ENCODE measurements at regions not wholly inside any gene's neighbourhood (a gene's known extent, or its start where the extent isn't known, plus 50 kb on each side); places are given as distances from the start of the nearest gene placed in this dataset.

DNA sequence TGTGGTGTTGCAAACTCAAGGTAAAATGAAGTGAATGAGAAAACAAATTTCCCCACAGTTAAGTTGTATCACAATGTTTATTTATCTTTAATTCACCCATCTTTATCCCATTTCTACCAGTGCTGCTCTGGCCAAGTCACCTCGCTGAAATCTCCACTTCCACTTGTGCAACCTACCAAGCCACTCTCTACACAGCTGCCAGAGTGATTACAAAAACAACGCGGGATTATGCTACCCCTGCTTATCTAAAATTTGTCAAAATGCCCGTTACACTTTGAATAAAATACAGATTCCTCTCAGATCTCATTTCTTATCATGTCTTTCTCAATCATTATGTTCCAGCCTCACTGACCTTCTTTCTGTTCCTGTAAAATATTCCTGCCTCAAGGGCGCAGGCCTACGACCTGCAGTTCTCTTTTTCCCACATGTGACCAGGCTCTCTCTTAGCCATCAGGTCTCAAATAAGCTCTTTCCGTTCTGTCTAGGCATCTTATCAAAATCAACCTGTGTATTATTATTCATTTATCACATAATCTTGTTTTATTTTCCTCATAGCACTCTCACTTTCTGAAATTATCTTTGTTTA, 95.6 kb downstream of the NTMT2 start:
- DNase-seq: peak in 1 of 3 donors; percentile 26
- 56% methylated on average over 7 of the region's 7 CpGs for WGBS

DNA sequence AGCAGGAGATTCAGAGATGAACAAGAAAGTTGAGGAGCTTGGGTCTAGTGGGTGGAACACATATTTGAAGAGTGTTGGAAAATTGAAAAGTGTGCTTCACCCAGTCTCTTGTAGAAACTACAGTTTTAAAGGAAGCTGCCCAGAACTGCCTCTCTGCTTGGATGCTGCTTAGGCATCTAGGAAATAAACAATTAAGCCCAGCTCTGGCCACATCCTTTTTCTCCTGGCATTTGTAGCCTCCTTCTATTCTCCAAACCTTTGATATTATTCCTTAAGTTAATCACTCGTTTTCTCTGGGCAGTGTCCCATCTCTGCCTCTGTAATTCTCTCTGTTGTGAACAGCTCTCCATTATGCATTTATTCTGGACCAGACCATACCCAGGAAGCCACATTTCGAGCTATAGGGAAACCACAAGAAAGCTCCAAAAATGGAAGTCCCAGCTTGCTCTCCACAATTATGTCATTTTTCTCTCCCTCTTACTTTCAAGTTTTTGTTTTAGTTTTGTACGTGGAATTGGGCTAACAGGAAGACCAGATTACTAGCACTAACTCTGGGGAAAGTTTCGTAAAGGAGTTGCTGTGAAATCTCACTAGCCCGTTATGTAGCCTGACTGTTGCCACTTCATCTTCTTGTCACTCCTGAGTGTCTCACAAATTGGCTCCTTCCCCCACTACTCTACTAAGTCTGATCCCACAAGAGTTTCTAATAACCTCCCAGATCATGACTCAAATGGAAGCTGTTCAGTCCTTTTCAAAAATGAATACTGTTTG, 102.2 kb downstream of the NTMT2 start:
- intact Hi-C loops (cut with DNase I): no loop called here
- H3K4me3 ChIP-seq (ENCODE audit: low read length): no peak overlapping the region
- H3K9me3 ChIP-seq (ENCODE audit: control insufficient read depth, low read length): no peaks in the 10 kb centered on the region
- DNase-seq (no peak), ATAC-seq (no peak)
- H3K4me1 ChIP-seq (ENCODE audit: control insufficient read depth, insufficient read depth, low read length): no peaks in the 10 kb centered on the region
- WGBS: 54% methylated on average over 5 of the region's 5 CpGs
- no peaks in the 10 kb centered on the region for H3K27me3 ChIP-seq (ENCODE audit: control insufficient read depth, insufficient read depth)
- H3K27ac ChIP-seq (ENCODE audit: low read length): no peak overlapping the region

More for the DNA sequence above, 95.6 kb downstream of the NTMT2 start:
- Histone ChIP-seq H3K27me3 (ENCODE audit: control insufficient read depth, insufficient read depth) (no peaks in the 10 kb centered on the region), H3K4me3 (ENCODE audit: low read length) (no peak overlapping the region), H3K27ac (ENCODE audit: low read length) (no peak overlapping the region), H3K9me3 (ENCODE audit: control insufficient read depth, low read length) (no peaks in the 10 kb centered on the region), H3K4me1 (ENCODE audit: control insufficient read depth, insufficient read depth, low read length) (no peaks in the 10 kb centered on the region)
- intact Hi-C loops (cut with DNase I): no loop called here
- ATAC-seq: peak; percentile 68 to 85

DNA sequence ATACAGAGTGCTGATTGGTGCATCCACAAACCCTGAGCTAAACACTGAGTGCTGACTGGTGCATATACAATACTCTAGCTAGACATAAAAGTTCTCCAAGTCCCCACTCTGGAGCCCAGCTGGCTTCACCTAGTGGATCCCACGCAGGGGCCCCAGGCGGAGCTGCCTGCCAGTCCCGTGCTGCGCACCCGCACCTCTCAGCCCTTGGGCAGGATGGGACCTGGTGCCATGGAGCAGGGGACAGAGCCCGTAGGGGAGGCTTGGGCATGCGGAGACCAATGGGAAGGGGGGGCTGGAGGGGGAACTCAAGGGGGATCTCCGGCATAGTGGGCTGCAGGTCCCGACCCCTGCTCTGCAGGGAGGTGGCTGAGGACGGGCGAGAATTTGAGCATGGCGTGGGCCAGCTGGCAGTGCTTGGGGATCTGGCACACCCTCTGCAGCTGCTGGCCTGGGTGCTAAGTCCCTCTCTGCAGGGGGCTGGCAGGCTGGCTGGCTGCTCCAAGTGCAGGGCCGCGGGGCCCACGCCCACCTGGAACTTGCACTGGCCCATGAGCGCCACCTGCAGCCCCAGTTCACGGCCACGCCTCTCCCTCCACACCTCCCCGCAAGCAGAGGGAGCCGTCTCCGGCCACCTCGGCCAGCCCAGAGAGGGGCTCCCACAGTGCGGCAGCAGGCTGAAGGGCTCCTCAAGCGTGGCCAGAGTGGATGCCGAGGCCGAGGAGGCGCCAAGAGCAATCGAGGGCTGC, 104.9 kb downstream of the NTMT2 start:
- WGBS: 94% methylated on average over 28 of the region's 28 CpGs
- intact Hi-C loops (cut with DNase I): no loop called here
- ATAC-seq: no peak

DNA sequence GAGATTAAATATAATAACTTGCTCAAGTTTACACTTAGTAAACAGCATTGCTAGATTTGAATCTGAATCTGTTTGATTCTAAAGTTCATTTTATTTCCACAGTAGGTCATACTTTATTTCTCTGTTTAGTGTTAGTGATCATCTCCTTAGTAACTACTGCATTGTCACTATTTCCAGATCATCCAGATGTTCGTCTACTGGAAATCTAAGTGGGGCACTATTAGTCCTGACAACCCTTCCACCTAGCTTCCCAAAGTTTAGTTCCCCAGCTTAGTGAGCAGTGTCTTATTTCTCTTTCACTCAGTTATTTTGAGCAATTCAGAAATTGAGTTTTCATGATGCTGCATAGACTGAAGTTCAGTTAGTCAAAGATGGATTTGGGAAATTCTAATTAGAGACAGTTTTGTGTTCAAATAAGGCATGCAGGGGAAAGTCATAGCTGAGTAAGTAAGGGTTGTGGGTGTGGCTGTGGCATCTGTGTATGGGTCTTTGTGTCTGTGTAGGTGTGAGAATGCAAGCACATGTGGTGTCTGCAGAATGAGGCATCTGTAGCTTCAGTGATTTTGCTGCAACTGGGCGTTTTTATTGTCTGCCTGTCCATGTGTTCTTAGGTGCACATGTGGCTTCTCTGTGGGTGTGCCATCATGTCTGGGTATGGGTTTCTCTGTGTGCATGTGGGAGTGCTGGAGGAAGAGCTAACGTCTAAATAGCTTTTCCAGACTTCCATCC, 107.3 kb downstream of the NTMT2 start:
- intact Hi-C loops (cut with DNase I): no loop called here

More for the DNA sequence above, 104.9 kb downstream of the NTMT2 start:
- Histone ChIP-seq H3K4me1 (ENCODE audit: control insufficient read depth, insufficient read depth, low read length) (no peaks in the 10 kb centered on the region), H3K27ac (ENCODE audit: low read length) (no peak overlapping the region), H3K27me3 (ENCODE audit: control insufficient read depth, insufficient read depth) (no peaks in the 10 kb centered on the region), H3K4me3 (ENCODE audit: low read length) (no peak overlapping the region), H3K9me3 (ENCODE audit: control insufficient read depth, low read length) (no peaks in the 10 kb centered on the region)
- DNase-seq: peak in 1 of 3 donors; percentile 38

DNA sequence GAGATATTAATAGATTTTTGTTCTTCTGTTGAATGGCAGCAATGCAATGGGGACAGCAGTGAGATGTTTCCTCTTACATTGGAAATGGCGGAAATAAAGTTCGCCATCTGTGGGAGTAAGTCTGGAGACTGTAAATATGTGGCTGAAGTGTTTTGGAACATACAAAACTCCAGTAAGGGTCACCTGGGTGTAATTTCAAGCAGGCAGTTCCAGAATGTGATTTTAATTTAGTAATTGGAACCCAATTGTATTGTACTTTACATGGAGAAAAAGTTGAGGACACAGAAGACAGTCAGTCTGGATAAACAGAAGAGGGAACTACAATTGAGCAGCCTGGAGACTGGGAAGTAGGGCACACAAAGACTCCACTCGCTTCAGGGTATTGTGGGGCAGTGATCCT, 108.6 kb downstream of the NTMT2 start:
- Histone ChIP-seq H3K9me3 (ENCODE audit: control insufficient read depth, low read length) (no peaks in the 10 kb centered on the region), H3K27me3 (ENCODE audit: control insufficient read depth, insufficient read depth) (no peaks in the 10 kb centered on the region), H3K4me3 (ENCODE audit: low read length) (no peak overlapping the region), H3K4me1 (ENCODE audit: control insufficient read depth, insufficient read depth, low read length) (no peaks in the 10 kb centered on the region), H3K27ac (ENCODE audit: low read length) (no peak overlapping the region)
- intact Hi-C loops (cut with DNase I): no loop called here
- DNase-seq (no peak), ATAC-seq (no peak)
- WGBS: 91% methylated on average over 3 of the region's 3 CpGs

More for the DNA sequence above, 107.3 kb downstream of the NTMT2 start:
- no peak overlapping the region for H3K4me3 ChIP-seq (ENCODE audit: low read length)
- no peak for DNase-seq
- no peak overlapping the region for H3K27ac ChIP-seq (ENCODE audit: low read length)
- no peaks in the 10 kb centered on the region for H3K4me1 ChIP-seq (ENCODE audit: control insufficient read depth, insufficient read depth, low read length)
- H3K9me3 ChIP-seq (ENCODE audit: control insufficient read depth, low read length): no peaks in the 10 kb centered on the region
- 66% methylated on average over 3 of the region's 3 CpGs for WGBS
- H3K27me3 ChIP-seq (ENCODE audit: control insufficient read depth, insufficient read depth): no peaks in the 10 kb centered on the region
- ATAC-seq: no peak

DNA sequence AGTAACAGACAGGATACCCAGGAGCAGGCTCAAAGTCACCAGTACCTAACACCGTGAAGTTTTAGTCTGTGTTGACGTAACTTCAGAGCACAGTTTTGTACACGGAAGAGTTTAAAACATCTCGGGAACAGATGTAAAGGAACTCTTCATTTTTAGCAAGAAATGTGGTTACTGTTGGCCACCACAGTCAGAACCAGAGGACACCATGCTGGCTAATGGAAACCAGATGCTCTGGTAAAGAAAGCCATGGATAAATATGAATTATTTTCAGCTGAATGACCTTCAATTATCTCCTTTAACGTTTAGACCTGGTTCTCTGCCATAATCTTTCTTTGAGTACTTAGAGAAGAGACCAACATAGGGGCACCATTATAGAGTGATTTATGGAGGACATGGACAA, 115.9 kb downstream of the NTMT2 start:
- intact Hi-C loops (cut with DNase I): no loop called here
- WGBS: 61% methylated on average over 5 of the region's 5 CpGs
- no peak for DNase-seq
- Histone ChIP-seq H3K9me3 (ENCODE audit: control insufficient read depth, low read length) (no peaks in the 10 kb centered on the region), H3K27ac (ENCODE audit: low read length) (no peak overlapping the region), H3K4me1 (ENCODE audit: control insufficient read depth, insufficient read depth, low read length) (no peaks in the 10 kb centered on the region), H3K4me3 (ENCODE audit: low read length) (no peak overlapping the region), H3K27me3 (ENCODE audit: control insufficient read depth, insufficient read depth) (no peaks in the 10 kb centered on the region)
- no peak for ATAC-seq

DNA sequence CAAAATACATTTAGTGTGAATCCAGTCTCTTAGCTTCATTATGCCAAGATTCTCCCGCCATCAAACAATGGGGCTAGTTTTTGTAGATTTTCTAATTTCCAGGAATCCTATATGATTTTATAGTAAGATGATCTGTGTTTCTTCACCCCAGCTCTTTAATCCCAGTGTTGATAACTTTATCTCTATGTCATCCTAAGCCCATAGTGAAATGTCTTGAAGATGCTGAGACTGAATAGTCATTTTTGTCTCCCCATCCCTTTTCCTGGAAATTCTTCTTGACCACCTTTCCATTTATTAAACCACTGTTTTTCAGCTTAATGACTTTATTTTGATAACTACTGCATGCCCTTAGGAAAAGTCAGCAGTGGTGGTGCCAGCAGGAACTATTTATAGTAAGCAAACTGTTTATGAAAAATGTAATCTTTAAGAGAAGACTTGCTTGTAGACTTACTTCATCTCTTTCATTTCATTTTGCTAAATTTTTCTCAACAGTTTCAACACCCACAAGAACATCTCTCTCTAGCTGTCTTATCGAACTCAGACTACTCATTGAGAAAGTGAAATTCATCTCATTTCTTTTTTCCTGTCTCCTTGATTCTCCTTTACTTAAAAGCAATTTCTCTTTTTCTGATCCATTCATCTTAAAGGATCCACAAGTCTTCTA, 116.6 kb downstream of the NTMT2 start:
- DNase-seq (no peak), ATAC-seq (no peak)
- no peaks in the 10 kb centered on the region for H3K4me1 ChIP-seq (ENCODE audit: control insufficient read depth, insufficient read depth, low read length)
- no peaks in the 10 kb centered on the region for H3K27me3 ChIP-seq (ENCODE audit: control insufficient read depth, insufficient read depth)
- no peak overlapping the region for H3K27ac ChIP-seq (ENCODE audit: low read length)
- H3K9me3 ChIP-seq (ENCODE audit: control insufficient read depth, low read length): no peaks in the 10 kb centered on the region
- H3K4me3 ChIP-seq (ENCODE audit: low read length): no peak overlapping the region
- intact Hi-C loops (cut with DNase I): no loop called here
- WGBS: 77% methylated on average over 2 of the region's 2 CpGs

DNA sequence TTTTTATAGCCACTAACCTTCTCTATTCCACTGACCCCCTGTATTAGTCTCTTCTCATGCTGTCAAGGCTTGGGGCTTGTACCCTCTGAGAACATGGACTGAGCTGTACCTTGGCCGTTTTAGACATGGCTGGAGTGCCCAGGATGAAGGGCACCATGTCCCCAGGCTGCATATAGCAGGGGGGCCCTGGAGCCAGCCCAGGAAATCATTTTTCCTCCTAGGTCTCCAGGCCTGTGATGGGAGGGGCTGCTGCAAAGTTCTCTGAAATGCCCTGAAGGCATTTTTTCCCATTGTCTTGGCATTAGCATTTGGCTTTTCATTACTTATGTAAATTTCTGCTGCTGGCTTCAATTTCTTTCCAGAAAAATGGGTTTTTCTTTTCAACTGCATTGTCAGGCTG, 119.5 kb downstream of the NTMT2 start:
- DNase-seq (no peak), ATAC-seq (no peak)
- Histone ChIP-seq H3K4me1 (ENCODE audit: control insufficient read depth, insufficient read depth, low read length) (no peaks in the 10 kb centered on the region), H3K9me3 (ENCODE audit: control insufficient read depth, low read length) (no peaks in the 10 kb centered on the region), H3K27ac (ENCODE audit: low read length) (no peak overlapping the region), H3K27me3 (ENCODE audit: control insufficient read depth, insufficient read depth) (no peaks in the 10 kb centered on the region), H3K4me3 (ENCODE audit: low read length) (no peak overlapping the region)
- intact Hi-C loops (cut with DNase I): no loop called here
- 65% methylated on average over 1 of the region's 1 CpG for WGBS

DNA sequence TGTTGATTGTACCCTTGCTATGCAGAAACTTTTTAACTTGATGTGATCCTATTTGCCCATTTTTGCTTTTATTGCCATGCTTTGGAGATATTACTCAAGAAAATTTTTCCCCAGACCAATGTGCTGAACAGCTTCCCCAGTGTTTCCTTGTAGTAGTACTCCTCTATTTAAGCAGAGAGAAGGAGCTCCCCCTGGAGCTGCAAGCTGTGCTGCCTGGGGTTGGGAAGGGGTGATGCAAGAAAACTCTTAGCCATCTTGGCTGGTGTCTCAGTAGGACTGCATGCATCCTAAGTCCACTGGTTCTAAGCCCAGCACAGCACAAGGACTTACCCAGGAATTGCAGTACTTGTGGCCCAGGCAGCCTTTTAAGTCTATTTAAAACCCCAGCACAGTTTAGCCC, 121.6 kb downstream of the NTMT2 start:
- no peak overlapping the region for H3K4me3 ChIP-seq (ENCODE audit: low read length)
- DNase-seq: no peak
- H3K4me1 ChIP-seq (ENCODE audit: control insufficient read depth, insufficient read depth, low read length): no peaks in the 10 kb centered on the region
- intact Hi-C loops (cut with DNase I): no loop called here
- no peak for ATAC-seq
- no peak overlapping the region for H3K27ac ChIP-seq (ENCODE audit: low read length)
- no peaks in the 10 kb centered on the region for H3K27me3 ChIP-seq (ENCODE audit: control insufficient read depth, insufficient read depth)
- no peaks in the 10 kb centered on the region for H3K9me3 ChIP-seq (ENCODE audit: control insufficient read depth, low read length)

DNA sequence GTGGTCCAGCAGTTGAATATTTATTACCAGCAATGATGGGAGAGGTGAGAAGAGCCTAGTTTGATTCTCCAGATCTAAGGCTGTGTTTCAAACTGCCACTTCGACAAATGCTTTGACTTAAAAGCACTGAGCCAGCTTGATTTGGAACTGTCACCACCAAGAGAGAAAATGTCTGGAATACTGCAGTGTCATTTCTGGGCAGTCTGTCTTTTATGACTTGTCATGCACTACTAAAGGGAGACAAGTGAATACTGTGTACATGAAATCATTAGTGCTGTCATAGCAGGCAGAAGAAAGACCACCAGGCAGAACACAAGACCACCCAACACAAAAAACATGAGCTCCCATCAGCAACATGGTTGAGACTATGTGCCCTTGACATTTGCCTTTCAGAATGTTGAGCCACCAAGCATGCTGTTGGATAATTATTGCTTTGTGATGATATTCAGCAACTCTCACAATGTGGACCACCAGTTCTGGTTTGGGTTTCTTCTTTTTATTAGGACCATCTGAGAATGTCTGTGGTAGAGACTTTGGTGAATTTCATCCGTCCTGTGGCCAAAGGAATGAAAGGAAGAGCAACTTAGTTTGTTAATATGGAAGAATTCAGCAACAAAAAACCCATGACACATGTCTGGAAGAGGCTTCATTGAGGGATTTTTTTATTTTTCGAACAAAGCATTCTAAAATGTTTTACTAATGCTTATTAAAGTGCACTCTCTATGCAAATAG, 125.8 kb downstream of the NTMT2 start:
- Histone ChIP-seq H3K27ac (ENCODE audit: low read length) (no peak overlapping the region), H3K27me3 (ENCODE audit: control insufficient read depth, insufficient read depth) (no peaks in the 10 kb centered on the region), H3K4me1 (ENCODE audit: control insufficient read depth, insufficient read depth, low read length) (no peaks in the 10 kb centered on the region), H3K9me3 (ENCODE audit: control insufficient read depth, low read length) (no peaks in the 10 kb centered on the region), H3K4me3 (ENCODE audit: low read length) (no peak overlapping the region)
- intact Hi-C loops (cut with DNase I): no loop called here
- 55% methylated on average over 3 of the region's 3 CpGs for WGBS
- DNase-seq (no peak), ATAC-seq (no peak)
